T-helper 1 cell (primary cell): ENCODE measurements at regions not wholly inside any gene's neighbourhood (a gene's known extent, or its start where the extent isn't known, plus 50 kb on each side); places are given as distances from the start of the nearest gene placed in this dataset.
"Not testable (repeated sequence)": the region's sequence is repeated elsewhere in the genome, so short reads cannot be mapped to it uniquely, and the experiment has no call there.

ENCODE experiments used
- DNase-seq, 5 donors: peaks; one replicate each; pipeline ENCODE4 v3.0.0-alpha.2; 2012 to 2020

DNA sequence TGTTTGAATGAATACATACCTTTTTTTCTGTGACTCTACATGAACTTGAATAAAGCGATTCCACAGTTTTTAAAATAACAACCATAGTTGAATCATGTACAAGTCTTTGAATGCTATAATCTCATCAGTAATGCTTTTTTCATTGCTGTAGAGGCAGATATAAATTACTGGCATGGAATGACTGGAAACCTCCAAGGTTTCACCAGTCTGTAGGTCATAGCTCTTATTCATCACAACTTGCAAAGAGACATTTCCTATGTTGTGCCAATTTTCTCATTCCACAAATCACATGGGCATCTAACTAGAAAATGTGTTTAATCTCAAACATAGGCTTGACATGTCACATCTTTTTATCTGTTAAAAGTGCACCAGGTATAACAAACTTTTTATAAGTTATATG is 407.1 kb upstream of the KCNMB2 start:
- no peak for DNase-seq

DNA sequence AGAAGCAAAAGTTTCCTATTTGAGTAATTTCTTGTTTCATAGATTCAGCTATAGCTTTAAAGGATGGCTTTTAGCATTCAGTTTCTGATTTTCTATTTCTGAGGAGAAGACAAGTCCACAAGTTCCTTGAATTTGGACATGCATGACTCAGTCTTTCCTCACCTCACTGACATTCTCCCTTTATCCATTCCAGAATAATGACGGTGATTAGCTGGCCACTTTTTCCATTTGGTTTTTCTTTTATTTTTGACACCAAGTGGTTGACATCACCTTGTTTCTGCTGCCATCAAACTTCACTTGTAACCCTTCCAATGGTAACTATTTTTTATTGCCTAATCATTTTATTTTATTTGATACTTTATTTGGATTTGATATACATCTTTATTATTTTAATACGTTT is 404.4 kb upstream of the KCNMB2 start:
- DNase-seq: no peak

DNA sequence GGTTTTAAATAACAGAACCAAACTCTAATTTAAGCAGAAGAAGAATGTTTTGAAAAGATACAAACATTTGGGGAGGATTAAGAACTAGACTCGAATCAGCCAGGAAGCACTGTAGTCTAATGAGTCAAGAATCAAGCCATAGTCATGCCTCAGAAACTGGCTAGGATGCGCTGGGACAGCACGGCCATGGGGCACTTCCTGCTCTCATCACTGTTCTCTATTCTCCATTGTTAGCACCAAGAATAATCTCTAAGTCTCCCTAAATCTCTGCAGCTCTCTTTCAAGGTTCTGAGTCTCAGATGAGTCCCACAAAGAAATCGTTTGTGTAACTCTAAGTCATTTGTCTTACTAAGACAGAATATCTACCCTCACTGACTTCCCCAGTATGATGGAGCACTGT is 399.0 kb upstream of the KCNMB2 start:
- no peak for DNase-seq

DNA sequence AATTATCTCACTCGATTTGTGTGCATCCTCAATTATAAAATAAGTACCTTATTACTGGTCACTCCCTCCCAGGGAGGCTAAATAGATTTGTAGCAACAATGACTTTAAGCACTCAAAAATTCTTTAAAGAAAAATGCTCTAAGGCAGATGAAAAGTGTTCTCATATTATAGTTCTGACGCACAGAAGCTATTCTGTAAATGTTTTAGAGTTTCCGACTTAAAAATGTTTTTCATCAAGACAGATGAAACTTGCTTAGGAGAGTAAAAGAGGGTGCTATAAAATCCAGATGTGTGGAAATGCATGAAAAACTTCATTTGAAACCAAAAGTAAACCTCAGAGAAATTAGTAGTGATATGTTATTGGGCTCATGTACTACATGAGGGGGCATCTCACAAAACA is 398.4 kb upstream of the KCNMB2 start:
- no peak for DNase-seq

DNA sequence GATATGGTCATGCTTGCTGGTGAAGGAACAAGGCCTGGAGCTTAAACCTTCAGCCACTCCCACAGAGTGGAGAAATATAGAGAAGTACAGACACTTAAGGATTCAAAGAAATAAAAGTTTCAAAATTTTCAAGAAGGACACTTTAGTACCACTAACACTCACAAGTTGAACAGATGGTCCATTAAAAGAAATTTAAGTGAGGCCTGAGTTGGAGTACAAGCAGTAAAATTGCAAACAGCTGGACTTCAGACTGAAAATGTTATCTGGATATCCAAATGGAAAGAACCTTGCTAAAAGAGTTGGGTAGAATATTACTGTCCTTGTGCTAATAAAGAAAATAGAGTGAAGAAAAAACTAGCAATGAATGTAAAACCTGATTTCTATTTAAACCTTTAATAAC is 397.1 kb upstream of the KCNMB2 start:
- DNase-seq: no peak

DNA sequence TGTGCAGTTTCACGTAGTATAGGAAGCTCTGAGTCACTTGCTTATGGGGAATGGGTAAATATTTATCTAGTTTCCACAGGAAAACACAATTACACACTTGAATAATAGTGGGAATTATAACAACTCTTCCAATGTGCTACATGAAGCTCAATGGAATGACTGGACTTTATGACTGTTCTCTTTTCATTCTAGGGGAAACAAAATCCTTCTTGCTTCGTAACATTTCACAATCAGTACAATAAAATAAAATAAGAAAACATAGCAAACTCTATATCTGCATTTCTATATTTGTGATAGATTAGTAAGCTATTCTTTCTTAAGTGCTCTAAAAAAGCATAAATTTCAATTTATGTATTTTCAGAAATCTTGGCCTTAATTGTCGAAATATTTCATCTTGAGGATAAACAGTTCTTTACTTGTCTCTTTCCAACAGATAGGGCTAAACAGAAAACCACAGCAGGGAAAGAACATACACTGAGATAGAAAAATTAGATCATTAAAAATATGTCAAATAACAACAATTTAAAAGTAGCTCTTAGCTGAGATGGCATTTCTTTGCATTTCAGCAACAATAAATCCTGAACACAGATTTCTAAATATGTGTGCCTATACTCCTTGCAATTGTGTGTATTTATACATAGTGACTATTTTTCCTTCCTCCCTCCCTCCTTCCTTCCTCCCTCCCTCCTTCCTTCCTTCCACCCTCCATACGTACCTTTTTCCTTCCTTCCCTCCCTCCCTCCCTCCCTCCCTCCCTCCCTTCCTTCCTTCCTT is 395.5 kb upstream of the KCNMB2 start:
- DNase-seq: no peak

DNA sequence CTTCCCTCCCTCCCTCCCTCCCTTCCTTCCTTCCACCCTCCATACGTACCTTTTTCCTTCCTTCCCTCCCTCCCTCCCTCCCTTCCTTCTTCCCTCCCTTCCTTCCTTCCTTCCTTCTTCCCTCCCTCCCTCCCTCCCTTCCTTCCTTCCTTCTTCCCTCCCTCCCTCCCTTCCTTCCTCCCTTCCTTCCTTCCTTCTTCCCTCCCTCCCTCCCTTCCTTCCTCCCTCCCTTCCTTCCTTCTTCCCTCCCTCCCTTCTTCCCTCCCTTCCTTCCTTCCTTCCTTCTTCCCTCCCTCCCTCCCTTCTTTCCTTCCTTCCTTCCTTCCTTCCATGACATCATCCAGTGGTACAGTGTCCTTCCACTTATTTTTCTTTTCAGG is 394.9 kb upstream of the KCNMB2 start:
- not testable (repeated sequence) for DNase-seq

DNA sequence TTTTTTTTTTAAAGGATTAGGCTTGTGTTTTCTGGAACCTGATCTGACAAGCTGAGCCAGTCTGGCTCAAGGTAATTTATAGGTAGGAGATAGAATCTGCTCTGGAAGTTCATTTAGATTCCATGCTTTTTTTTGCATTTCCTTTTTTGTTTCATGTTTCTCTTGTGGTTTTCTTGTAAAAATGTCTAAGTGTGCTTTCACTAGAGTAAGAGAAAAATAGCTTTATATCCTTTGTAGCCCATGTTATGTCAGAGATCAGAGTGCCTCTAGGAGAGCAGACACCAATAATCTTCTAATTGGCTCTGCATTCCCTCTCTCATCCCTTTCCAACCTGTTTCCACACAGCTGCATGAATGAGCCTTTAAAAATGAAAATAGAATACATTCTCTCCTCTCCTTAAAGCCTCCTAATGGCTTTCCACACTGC is 389.8 kb upstream of the KCNMB2 start:
- no peak for DNase-seq

DNA sequence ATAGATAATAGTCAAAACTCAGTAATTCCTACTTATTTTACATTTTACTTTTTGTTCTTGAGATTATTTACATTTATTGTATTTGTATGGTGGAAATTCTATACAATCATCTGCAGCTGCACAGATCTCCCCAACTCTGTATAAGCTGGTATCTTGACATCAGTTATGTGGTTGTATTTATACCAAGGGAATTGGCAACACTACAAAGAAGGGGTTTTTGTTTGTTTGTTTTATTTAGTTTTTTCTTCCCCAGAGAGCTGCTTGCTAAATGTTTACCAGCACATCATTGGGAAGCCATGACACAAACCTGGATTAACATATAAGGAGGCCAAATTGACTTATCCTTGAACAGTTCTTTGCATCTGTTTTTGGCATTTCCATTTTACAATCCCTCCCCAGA is 389.2 kb upstream of the KCNMB2 start:
- DNase-seq: no peak

DNA sequence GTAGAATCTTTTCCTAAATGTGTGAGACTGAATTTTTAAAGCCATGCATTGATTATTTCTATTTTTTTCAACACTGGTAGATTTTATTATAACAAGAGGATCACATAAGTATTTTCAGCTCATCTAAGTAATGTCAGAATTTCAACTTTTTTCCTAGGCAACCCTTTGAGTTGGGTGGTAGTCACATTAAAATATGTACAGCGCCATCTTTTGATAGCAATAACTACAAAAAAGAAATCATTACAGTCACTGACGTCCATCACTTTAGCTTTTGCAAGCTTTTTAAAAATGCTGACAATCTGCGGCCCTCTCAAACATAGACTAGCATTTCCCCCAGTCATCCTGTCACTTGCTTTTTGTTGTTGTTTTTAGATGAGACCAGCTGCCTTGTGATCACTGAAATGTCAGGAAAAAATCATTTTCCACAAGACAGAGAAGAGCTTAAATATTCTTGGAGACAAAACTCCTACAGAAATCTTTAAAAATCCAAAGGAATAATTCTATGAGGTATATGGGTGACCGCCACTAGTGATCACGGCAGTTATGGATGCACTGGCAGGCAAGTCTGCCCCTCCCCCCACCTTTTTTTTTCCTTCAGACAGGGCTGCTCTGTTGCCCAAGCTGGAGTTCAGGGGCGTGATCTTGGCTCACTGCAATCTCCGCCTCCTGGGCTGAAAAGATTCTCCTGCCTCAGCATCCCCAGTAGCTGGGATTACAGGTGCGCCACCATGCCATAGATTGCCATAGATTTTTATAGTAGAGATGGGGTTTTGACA is 384.0 kb upstream of the KCNMB2 start:
- DNase-seq: no peak

DNA sequence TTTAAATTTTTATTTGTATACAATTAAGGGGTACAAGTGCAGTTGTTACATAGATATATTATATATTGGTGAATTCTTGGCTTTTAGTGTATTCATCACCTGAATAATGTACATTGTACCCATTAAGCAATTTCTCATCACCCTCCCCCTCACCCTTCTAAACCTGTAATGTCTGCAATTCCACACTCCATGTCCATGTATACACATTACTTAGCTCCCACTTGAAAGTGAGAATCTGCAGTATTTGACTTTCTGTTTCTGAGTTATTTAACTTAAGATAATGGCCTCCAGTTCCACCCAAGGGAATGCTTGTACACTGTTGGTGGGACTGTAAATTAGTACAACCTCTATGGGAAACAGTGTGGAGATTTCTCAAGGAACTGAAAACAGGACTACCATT is 383.2 kb upstream of the KCNMB2 start:
- DNase-seq: no peak

DNA sequence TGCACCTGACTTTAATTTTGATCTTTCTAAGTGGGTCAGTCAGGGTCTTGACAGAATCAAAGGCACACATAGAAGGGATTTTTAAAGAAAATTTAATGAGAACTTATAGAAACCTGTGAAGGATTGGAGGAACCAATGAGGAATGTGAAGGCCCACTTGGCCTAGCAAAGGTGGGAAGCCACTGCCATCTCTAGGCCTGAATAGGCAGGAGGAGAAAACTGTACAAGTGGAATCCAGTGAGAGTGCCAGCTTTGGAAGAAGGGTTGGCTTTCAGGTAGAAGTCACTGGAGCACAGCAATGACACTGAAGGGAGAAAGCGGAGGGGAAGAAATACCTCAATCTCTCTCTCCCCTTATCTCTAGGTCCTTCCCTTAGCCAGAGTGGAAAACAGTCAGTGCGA is 380.7 kb upstream of the KCNMB2 start:
- DNase-seq: no peak

DNA sequence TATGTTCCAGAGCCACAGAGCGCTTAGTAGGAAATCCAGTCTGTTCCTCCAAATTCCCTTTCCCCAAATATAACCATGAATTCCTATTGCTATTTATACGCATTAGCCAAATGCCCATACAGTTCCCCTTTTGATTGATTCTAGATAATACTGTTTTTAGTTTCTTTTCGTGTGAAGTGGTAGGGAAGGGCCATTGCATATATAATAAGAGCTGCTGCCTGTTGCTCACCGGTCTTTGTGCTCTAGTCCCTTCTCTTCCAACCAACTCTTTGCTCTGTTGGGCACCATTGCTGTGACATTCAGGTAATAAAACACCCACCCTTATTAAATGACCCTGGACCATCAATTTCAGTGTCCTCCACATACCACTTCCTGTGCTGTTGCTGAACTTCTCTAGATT is 379.9 kb upstream of the KCNMB2 start:
- no peak for DNase-seq

DNA sequence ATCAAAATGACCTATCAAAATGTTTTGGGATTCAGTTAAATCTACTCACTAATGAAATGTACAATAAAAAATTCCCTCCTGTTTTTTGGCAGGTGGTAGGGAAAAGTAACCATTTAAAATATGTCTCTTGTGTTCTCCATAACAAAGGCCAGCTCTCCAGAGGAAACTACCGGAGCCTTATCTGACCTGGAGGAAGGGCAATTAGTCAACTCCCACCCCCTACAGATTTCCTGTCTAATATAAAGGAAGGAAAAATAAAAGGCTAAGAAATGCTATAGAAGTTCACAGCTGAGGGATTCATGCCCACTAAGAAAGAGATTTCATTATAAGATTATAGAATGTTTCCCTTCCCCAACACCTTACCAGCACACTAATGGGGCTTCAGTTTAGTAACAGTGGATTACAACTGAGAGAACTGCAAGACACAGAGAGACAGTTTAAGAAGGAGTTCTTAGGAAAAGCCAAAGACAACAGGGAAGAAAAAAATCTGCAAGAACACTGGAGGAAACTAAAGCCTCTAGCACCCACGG is 376.5 kb upstream of the KCNMB2 start:
- DNase-seq: no peak

DNA sequence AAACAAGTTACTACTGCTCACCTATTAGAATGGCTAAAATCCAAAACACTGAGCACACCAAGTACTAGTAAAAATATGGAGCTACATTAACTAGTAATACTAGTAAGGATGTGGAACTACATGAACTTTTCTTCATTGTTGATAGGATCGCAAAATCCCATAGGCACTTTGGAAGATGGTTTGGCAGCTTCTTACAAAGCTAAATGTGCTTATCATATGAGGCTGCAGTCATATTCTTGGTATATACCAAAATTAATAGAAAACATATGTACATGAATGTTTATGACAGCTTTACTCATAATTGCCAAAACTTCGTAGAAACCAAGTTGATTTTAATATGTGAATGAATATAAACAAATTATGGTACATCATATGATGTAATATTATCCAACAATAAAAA is 366.8 kb upstream of the KCNMB2 start:
- no peak for DNase-seq

DNA sequence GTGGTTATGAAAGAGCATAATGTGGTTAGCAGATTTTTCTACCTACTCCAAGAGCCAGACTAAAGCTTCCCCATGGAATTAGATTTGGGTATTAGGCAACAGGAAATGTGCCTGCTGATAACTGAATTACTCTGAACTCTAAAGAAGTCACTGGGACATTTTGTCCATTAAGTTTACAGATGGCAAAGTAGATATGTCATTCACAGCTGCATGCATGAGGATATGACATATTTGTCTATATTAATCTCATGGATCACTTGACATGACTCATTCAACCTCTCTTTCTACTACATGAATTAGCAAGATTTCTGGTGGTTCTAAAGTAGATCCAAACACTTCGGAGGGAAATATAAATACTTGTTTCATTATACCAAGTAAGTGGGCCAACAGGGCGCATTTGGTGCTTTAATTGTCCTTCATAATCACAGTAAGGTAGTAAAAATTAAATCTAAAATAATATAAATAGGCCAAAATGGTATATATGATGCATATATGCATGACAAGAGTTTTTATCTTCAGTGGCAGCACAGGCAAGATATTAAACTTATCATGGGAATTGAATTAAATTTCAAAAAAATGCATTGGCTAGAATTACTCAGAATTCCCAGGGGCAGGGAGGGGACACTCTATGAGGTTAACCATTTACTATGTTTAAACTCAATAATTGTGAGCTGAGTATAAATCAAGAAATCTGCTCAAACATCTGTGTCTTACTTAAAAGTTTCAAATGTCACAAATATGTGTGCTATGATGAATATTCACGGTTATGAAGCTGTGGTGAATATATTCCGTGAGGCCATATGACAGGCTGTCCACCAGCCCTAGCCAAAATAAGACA is 365.3 kb upstream of the KCNMB2 start:
- no peak for DNase-seq

DNA sequence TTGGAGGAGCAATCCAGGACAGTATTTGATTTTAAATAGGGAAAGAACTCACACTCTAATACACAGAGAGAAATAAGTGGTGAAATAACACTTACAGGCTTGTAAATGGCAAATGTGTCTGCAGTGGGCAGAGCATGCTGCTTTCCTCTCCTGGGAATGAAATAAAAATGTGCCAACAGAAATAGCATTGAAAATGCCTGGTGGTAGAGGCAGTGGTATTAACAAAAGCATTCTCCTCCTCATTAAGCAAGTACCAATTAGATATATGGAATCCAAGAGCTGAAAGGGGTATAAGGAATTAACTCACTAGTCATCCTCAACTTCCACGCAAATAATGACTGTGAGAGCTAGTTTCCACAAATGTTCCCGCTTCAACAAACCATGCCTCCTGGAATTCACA is 364.1 kb upstream of the KCNMB2 start:
- no peak for DNase-seq

DNA sequence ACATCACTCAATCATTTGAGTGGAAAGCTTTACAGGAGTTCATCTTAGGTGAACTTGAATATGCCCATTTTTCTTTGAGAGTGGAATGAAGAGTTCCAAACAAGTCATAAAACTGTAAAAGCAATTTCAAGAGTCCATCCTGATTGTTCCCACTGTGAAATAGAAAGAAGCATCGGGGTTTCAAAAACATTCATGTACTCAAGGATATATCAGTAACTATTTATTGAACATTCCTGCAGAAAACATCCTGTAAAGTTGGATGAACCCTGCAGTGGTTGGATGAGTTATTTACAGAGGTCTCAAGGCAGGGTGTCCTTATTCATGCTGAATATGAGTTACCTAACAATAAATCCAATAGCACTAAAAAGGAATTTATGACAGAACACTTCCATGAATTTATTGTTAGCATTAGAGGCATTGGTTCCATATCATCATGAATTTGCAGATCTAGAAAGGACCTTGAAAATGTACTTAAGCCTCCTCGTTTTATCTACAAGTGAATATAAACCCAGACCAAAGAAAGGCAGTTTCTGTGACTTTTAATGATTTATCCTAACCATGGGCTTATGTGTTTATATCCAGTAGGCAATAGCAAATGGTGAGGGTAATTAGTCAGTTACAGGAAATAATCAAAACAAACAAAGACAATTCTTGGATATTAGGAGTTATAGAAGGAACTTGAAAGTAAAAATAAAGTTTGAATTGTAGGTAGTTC is 361.9 kb upstream of the KCNMB2 start:
- DNase-seq: no peak

DNA sequence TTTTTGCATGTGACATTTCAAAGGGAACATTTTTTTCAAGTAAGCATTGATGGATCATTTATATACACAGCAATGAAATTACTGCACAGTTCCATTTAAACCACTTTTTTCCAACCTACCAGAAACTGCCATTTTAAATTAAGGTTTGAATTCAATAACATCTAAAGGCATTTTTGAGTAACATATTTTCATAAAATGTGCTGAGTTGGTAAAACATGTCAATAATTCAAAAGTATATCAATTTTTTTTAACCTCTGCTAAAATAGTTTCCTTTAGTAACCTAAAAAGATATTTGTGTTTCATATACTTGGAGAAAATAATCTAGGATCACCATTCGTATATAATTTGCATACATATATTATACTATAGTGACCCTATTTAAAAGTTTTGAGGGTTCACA is 355.1 kb upstream of the KCNMB2 start:
- DNase-seq: no peak

DNA sequence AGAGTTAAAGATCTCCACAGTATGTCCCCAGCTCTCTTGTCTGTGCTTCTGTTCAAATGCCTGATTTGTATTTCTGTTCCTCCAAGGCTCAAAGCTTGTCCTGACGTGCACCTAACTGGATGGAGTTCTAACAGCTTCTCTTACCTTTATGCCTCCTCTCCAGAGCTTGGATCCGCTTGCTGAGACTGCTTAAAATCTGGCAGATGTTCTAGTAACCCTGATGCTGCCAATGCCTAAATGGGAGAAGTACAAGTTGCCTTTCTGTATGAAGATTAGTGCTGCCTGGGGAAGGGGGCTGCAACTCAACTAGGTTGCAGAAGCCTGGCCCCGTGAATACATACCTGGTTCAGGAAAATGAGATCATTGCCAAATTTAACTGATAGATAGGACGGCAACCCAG is 354.5 kb upstream of the KCNMB2 start:
- DNase-seq: no peak

DNA sequence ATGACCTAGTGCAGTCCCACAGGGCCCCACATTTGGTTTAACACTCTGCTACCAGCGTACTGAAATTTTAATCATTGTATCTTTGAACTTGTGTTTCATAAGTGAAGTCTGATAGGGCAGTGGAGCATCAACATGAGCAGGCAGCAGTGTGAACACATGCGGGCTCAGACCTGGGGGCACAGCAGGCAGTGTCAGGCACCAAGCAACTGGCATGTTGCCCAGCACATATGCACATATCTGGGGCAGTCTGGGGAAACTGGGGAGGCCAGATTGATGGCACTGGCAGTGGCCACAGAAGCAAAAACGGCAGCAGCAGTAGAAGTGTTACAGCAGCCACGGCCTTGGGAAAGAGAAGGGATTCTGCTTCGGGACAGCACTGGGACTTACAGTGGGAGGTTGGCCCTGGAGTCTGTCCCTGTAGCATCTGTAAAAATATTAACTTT is 353.9 kb upstream of the KCNMB2 start:
- no peak for DNase-seq

DNA sequence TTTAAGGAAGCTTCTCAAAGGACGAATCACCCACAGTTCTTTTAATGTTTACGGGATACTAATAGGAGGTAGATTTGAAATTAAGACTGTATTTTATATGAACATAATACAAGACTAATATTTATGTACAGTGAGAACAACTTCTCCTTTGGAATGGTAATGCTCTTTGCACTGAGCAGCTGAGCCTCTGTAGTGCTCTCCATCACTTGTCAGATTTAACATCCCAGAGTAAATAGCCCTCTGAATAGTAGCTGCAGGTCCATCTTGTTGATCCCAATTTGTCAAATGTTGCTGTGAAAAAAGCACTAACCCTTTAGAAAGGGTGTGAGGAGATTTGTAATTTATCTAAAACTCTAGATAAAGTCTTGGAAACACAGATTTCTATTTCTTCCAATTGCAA is 351.4 kb upstream of the KCNMB2 start:
- DNase-seq: no peak

DNA sequence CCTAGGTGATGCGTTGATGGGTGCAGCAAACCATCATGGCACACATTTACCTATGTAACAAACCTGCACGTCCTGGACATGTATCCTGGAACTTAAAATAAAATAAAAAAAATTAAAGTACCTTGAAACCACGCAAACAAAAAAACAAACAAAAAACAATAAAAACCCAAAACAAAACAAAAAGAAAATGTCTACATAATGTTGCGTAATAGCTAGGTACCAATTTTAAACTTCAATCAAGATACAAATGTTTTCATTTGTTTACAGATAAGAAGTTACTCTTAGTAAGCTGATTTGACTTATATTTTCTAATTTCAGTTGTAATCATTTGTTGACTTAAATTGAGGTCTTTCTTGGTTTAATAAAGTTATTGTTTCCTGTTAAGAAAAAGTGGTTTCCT is 349.6 kb upstream of the KCNMB2 start:
- no peak for DNase-seq
